ENCODE measurements at regions not wholly inside any gene's neighbourhood (a gene's known extent, or its start where the extent isn't known, plus 50 kb on each side); places are given as distances from the start of the nearest gene placed in this dataset.

DNA sequence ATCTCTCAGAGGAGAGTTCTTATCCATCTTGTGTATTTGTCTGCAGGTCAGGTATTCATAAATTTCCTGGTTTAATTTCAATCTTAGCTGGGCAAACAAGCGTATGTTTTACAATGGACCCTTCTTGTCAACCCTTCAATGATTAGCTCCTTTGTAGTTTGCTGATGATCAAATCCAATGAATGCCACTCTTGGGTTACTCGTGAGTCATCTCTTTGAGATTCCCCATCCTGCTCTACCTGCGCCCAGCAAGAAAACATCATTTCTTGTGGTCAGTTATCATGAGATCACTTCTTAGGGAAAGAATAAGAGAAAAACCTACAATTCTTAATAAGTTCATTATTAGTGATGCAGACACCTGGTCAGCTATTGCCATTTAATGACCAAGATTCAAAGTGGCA, 572.3 kb upstream of the PKN2 start:
- TF ChIP-seq, protein P1, sequence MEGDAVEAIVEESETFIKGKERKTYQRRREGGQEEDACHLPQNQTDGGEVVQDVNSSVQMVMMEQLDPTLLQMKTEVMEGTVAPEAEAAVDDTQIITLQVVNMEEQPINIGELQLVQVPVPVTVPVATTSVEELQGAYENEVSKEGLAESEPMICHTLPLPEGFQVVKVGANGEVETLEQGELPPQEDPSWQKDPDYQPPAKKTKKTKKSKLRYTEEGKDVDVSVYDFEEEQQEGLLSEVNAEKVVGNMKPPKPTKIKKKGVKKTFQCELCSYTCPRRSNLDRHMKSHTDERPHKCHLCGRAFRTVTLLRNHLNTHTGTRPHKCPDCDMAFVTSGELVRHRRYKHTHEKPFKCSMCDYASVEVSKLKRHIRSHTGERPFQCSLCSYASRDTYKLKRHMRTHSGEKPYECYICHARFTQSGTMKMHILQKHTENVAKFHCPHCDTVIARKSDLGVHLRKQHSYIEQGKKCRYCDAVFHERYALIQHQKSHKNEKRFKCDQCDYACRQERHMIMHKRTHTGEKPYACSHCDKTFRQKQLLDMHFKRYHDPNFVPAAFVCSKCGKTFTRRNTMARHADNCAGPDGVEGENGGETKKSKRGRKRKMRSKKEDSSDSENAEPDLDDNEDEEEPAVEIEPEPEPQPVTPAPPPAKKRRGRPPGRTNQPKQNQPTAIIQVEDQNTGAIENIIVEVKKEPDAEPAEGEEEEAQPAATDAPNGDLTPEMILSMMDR (IDR thresholded peaks at IDR 0.05; ENCODE audit: low read depth, low read length, missing input control), result no peak
- TF ChIP-seq RAD21 (IDR thresholded peaks at IDR 0.05) (no peak), TAF1 (conservative IDR thresholded peaks at IDR 0.05) (no peak)
- TF ChIP-seq, protein P2, sequence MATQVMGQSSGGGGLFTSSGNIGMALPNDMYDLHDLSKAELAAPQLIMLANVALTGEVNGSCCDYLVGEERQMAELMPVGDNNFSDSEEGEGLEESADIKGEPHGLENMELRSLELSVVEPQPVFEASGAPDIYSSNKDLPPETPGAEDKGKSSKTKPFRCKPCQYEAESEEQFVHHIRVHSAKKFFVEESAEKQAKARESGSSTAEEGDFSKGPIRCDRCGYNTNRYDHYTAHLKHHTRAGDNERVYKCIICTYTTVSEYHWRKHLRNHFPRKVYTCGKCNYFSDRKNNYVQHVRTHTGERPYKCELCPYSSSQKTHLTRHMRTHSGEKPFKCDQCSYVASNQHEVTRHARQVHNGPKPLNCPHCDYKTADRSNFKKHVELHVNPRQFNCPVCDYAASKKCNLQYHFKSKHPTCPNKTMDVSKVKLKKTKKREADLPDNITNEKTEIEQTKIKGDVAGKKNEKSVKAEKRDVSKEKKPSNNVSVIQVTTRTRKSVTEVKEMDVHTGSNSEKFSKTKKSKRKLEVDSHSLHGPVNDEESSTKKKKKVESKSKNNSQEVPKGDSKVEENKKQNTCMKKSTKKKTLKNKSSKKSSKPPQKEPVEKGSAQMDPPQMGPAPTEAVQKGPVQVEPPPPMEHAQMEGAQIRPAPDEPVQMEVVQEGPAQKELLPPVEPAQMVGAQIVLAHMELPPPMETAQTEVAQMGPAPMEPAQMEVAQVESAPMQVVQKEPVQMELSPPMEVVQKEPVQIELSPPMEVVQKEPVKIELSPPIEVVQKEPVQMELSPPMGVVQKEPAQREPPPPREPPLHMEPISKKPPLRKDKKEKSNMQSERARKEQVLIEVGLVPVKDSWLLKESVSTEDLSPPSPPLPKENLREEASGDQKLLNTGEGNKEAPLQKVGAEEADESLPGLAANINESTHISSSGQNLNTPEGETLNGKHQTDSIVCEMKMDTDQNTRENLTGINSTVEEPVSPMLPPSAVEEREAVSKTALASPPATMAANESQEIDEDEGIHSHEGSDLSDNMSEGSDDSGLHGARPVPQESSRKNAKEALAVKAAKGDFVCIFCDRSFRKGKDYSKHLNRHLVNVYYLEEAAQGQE (IDR thresholded peaks at IDR 0.05), result no peak
- TF ChIP-seq, protein P3, sequence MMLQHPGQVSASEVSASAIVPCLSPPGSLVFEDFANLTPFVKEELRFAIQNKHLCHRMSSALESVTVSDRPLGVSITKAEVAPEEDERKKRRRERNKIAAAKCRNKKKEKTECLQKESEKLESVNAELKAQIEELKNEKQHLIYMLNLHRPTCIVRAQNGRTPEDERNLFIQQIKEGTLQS (IDR thresholded peaks at IDR 0.05), result no peak
